HG03342 (cell line): ENCODE measurements at regions not wholly inside any gene's neighbourhood (a gene's known extent, or its start where the extent isn't known, plus 50 kb on each side); places are given as distances from the start of the nearest gene placed in this dataset.

Experiments
- ATAC-seq: cut with Tn5 transposase; IDR thresholded peaks from one replicate; pipeline ENCODE4 v1.9.1; 2021; ENCODE audit warnings: mild to moderate bottlenecking, moderate library complexity; ENCODE audit not compliant: unreplicated experiment

GRCh38 chr2:206368484-206368883 lies 74.8 kb upstream of the ADAM23 start:
- no peak for ATAC-seq

- ATAC-seq: no peak
Measured at GRCh38 chr2:206368933-206369569, 74.3 kb upstream of the ADAM23 start.

- ATAC-seq: no peak
Measured at GRCh38 chr2:206375956-206376355, 67.4 kb upstream of the ADAM23 start.

GRCh38 chr2:206378835-206379234 lies 64.5 kb upstream of the ADAM23 start:
- ATAC-seq: no peak

GRCh38 chr2:206379266-206379665 lies 64.1 kb upstream of the ADAM23 start:
- ATAC-seq: no peak

GRCh38 chr2:206379886-206380285 lies 63.4 kb upstream of the ADAM23 start:
- no peak for ATAC-seq

GRCh38 chr2:206381881-206382280 lies 61.5 kb upstream of the ADAM23 start:
- no peak for ATAC-seq

- no peak for ATAC-seq
Measured at GRCh38 chr2:206383669-206384068, 59.7 kb upstream of the ADAM23 start.

- no peak for ATAC-seq
Measured at GRCh38 chr2:206387808-206388207, 55.5 kb upstream of the ADAM23 start.

- ATAC-seq: no peak
Measured at GRCh38 chr2:206388698-206389097, 54.6 kb upstream of the ADAM23 start.

- ATAC-seq: no peak
Measured at GRCh38 chr2:206389164-206389563, 54.2 kb upstream of the ADAM23 start.

- no peak for ATAC-seq
Measured at GRCh38 chr2:206390181-206390580, 53.2 kb upstream of the ADAM23 start.

GRCh38 chr2:206392118-206392517 lies 51.2 kb upstream of the ADAM23 start:
- ATAC-seq: peak; percentile 98
